Skin of body (tissue), 1 donor: ENCODE measurements at regions not wholly inside any gene's neighbourhood (a gene's known extent, or its start where the extent isn't known, plus 50 kb on each side); places are given as distances from the start of the nearest gene placed in this dataset.
"Not testable (repeated sequence)": the region's sequence is repeated elsewhere in the genome, so short reads cannot be mapped to it uniquely, and the experiment has no call there.

ENCODE experiments used
- DNase-seq: peaks from one replicate; lab custom pipeline; 2025; lab: John Stamatoyannopoulos, UW

DNA sequence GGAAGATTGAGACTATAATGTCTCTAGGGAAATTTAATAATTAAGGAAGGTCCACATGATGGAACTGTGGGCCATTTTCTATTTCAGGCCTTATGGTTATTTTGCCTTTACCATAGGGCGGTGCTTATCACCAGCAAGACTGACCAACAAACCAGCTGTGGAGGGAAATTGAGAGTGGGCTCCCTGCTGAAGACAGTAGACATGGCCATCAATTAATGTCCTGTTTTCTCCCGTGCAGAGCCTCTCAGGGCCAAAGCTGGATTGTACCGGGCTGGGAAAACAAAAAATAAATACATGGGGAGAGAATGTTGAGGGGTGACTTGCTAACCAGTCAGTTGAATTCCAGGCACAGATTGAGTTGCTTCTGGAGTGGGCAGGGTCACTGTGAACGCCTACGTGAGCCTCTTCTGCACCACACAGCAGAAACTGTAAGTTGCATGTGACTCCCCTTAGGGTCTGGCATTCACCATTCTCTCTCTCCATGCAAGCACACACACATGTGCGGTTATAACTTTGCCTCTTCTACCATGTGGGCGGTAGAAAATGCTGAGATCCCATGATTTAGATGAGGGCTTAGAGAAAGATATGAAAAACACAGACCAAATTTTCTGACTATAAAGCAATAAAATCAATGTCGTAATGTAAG is 128.5 kb downstream of the COPS8 start:
- peak; percentile 17 for DNase-seq

DNA sequence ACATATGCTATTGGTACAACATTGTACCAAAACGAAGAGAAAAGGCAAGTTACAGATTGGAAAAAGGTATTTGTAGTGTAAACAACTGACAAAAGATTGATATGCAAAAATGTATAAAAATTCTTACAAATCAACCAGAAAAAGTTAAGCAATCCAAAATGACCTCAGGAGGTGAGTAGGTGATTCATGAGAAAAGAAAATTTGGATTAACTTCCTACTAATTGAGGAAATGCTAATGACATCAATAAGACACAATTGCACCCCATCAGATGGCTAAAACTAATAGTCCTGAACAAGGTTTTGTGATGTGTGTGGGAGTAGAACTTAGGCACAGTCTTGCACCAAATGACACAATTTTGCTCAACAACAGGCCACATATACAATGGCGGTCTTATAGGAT is 129.3 kb downstream of the COPS8 start:
- no peak for DNase-seq

DNA sequence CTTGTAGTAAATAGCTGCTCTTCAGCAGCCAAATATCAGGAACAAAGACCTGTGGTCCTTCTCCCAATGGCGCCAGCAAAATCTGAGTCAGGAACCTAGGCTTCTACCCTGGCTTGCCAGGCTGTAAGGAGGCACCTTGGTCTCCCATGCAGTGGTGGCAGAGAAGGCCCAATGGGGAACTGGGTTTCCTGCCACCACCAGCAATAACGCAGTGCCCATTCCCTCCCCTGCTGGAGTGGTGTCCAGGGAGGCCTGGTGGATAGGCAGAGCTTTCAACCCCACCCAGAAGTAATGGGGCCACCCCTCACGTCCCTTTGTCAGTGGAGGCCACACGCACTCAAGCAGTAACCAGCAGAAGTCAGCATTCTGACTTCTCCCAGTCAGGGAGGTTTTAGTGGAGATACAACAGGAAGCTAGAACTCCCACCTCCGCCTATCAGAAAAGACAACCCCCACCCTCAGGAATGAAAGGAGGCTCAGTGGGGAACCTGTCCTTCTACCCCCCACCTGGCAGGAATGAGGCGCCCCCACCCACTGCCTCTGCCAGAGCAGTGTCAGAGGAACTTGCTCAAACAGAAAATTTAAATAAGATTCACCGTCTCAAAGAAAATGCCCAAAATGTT is 132.4 kb downstream of the COPS8 start:
- DNase-seq = no peak

GRCh38 chr2:237218756-237219155 is 133.1 kb downstream of the COPS8 start:
- peak; percentile 84 for DNase-seq

- no peak for DNase-seq
Measured at GRCh38 chr2:237219826-237220225, 134.1 kb downstream of the COPS8 start.

- no peak for DNase-seq
Measured at GRCh38 chr2:237221443-237221842, 135.8 kb downstream of the COPS8 start.

- peak; percentile 59 for DNase-seq
Measured at GRCh38 chr2:237222178-237222577, 136.5 kb downstream of the COPS8 start.

GRCh38 chr2:237222601-237223041 is 136.9 kb downstream of the COPS8 start:
- DNase-seq = peak; percentile 59

DNA sequence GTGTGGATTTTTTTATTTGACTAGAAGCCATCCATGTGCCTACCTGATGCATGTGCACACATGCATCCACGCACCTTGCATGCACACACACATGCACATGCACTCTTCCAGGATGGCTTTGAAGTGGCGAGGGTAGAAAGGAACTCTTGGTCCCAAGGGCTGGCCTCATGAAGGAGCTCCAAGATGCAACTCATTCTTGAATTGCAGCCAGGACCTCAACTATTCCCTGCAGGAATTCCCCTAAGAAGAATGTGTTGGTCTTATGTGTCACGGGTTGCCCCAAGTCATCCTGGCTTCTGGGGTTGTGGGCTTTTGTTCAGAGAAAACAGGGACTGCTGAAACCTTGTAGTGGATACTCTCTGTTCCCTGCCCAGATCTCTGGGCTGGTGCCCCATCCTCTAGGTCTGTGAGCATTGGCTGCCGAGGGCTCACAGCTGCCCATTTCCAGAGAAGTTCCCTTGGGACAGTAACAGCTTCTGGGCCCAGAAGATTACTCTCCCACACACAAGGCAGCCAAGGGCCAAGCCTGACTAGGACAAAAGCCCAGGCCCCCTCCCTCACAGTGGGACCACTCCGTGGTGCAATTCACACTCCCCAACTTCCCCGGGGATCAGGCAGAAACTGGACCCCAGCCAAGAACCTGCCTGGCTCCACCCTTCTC is 137.6 kb downstream of the COPS8 start:
- peak; percentile 56 for DNase-seq

- no peak for DNase-seq
Measured at GRCh38 chr2:237227190-237227589, 141.5 kb downstream of the COPS8 start.

DNA sequence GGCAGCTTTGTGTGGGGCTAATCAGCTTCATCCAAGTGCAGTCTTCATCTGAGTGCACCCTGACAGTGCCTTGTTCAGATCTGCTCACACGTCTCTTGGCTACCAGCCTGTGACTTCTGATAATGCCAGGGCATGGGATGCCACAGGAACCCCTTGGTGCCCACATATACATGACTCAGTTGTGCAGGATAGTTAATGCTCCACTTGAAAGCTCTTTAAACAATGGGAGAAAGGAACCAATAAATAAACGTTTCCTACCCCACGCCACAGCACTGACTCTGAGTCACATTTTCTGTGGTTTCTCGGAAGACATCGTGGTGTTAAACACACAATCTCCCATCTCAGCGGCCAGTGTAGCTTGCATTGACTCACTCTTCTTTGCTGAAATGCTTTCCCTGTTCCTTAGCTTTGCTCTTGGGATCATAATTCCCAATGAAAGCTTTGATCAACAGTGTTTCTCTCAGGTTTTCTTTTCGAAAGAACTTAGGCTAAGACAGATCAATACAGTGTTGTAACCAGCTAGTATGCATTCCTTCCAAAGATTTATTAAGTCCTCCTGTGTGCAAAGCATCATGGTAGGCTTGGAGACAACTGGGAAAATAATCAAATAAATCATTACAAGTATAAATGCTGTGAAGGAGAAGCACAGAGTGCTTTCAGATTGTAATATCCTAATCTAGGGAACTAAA is 142.0 kb downstream of the COPS8 start:
- DNase-seq = no peak

DNA sequence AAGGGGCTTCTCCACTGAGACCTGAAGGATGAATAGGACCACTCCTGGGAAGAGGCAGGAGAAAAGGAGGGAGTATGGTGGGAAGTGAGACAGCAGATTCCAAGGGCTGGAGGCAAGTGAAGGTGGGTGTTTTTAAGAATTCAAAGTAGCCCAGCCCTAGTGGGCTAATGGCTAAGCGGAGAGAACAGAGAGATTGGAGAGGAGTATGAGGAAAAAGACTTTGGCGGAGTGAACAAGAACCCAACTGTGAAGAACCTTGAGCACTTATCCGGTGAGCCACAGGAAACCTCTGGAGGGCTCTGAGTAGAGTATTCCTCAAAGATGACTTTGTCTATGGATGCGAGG is 142.6 kb downstream of the COPS8 start:
- DNase-seq = no peak

DNA sequence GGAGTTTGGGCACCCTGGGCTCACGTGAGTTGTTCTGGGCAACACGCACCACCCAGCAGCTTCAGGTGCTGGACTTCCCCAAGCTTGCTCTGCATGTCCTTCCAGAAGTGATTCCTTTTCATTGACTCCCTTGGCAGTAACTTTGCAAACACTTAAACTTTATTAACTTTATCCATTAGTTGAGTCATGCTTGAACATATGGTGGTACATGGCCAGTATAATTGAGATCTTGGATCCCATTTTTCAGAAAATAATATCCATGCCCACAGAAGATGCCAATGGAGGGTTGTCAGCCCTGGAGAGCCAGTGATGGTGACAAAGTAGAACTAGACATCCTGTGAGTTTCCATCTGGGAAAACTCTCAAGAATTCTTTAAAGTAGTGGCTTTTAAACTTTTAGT is 144.2 kb downstream of the COPS8 start:
- no peak for DNase-seq

DNA sequence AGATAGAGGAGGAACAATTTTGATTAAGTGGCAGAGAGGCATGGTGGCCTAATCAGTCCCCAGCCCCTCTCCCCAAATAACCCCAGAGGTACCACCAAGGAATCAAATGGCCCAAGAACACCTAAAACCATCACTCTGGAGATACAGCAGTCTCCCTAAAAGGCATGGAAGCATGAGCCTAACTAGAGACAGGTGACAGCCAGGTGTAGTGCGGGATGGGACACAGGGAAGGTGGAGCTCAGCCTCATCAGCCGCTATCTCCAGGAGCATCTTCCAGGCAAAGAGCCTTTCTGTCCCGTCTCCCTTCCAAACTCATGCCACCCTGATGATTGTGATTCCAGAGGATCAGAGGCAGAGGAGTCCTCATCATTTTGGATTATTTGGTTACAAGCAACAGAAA is 144.7 kb downstream of the COPS8 start:
- no peak for DNase-seq

DNA sequence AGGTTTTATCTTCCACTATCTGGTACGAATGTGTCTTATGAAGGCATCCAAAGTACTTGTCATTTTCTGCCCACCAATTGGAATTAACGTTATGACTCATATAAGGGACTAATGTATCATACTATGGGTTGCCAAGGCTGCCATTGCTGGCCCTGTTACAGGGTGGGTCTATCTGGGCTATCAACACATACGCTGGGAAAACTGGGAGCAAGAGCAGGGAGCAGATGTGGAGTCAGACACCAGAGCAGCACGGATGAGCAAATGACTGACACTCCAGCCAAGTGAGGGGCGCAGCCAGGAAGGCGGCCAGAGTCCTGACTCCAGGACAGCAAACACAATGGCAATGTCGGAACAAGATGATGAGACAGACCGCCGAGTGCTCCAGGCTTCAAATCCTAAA is 145.9 kb downstream of the COPS8 start:
- DNase-seq = no peak

DNA sequence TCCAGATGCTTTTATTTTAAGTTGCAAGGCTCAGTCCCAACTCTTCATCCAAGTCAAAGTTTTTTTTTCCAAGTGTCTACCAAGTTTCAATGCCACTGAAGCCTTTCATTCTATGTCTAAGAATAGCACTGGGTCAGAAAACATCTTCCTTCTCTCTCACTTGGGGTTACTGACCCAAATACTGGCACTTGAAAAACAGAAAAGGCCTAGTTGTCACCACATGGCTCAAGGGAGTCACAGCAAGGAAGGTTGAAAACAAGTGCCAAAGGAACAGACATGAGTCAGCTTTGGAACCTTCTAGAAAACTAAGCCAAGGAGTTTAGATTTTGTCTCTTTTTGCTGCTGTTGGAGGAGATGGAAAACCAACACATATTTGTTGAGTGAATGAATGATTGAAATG is 146.5 kb downstream of the COPS8 start:
- DNase-seq = no peak

- DNase-seq = no peak
Measured at GRCh38 chr2:237234268-237234667, 148.6 kb downstream of the COPS8 start.

DNA sequence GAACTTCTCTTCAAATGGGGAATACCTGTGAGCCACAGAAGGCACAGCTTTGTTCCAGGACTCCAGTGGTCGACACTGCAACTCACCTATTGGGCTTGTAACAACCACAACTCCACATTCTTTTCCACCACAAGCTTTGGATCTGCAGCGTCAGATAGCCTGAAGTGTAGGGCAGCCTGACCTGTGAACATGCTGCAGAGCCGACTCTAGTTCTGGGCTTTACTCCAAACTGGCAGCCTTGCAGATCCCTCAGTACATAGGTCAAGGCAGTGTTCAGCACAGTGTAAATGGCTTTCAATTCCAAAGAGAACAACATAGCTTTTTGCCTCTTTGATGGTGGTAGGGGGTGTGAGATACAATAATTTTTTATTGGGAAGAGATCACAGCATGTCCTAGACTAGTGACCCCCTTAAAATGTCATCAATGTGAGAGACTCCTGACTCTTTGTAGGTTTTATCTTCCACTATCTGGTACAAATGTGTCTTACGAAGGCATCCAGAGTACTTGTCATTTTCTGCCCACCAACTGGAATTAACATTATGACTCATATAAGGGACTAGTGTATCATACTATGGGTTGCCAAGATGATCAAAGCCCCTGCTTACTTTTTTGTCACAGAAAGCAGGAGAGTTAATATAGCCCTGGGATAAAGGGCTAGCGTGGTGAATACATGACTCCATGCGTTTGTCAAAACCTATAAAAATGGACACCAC is 149.8 kb downstream of the COPS8 start:
- DNase-seq = no peak

DNA sequence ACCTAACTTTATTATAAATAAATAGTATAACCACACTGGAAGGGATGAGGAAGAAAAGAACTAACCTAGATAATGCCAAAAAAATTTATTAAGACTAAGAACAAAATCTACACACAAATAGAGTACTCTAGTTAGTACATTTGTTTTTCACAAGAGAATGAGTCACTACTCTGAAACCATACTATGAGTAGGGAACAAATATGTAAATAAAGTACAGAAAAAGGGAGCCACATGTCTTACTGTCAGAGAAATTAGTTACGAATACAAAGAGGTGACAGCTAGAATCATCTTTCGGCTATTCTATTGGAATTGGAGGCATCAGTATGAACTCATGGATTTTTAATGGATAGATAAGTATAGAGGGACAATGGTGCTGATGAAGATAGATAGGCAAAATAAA is 150.5 kb downstream of the COPS8 start:
- DNase-seq = no peak

DNA sequence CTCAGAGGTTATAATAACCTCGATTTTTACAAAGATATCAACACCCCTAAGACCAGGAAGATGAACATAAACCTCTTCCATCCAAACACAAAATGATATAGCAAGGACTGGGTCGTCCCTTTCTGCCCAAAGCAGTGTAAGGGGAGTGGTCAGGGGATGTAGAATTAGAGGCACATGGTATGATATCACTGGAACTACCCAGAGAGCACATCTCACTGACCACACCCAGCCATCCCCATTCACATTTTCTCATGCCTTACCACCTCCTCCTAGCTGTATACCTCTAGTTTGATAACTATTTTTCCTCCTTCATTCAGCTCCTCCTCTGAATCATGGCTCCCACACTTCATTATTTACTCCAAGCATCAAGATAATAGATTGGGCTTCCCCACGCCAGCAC is 152.6 kb downstream of the COPS8 start:
- no peak for DNase-seq

- no peak for DNase-seq
Measured at GRCh38 chr2:237240252-237240651, 154.6 kb downstream of the COPS8 start.

- DNase-seq = not testable (repeated sequence)
Measured at GRCh38 chr2:237240868-237241267, 155.2 kb downstream of the COPS8 start.
